HL-60 (cell line): ENCODE measurements at regions not wholly inside any gene's neighbourhood (a gene's known extent, or its start where the extent isn't known, plus 50 kb on each side); places are given as distances from the start of the nearest gene placed in this dataset.

Experiments
- DNase-seq, 2 experiments: peaks; one replicate each; pipeline ENCODE4 v3.0.0-alpha.2; 2010 to 2020; ENCODE audit warnings: low read depth in 1 of 2, low spot score in 1 of 2
- H3K27ac ChIP-seq: fragments of 250-450 bp; sonication (Bioruptor Pico); replicated peaks from 2 replicates; pipeline ENCODE4 v1.5.1; 2020; ENCODE audit warnings: mild to moderate bottlenecking, moderate library complexity
- H3K27me3 ChIP-seq: fragments of 250-450 bp; sonication (Bioruptor Pico); 2 replicates; pipeline ENCODE4 v1.5.1; 2021; ENCODE audit warnings: mild to moderate bottlenecking, moderate library complexity; ENCODE audit not compliant: insufficient read depth, poor library complexity, severe bottlenecking
- H3K4me3 ChIP-seq: replicated peaks from 2 replicates; pipeline ENCODE4 v1.5.1; 2011; ENCODE audit warnings: mild to moderate bottlenecking, control low read depth, low read length; ENCODE audit not compliant: insufficient read depth
- GABPA ChIP-seq: IDR thresholded peaks from 2 replicates; pipeline ENCODE4 v1.6.1; 2012; ENCODE audit warnings: low read depth
- POLR2AphosphoS5 ChIP-seq: IDR thresholded peaks from 2 replicates; pipeline ENCODE4 v1.6.1; 2012; ENCODE audit warnings: low read depth
- SPI1 ChIP-seq: IDR thresholded peaks from 2 replicates; pipeline ENCODE4 v1.6.1; 2012; ENCODE audit warnings: low read depth, mild to moderate bottlenecking, borderline replicate concordance
- TF ChIP-seq, protein P1 (sequence below): IDR thresholded peaks from one replicate; pipeline ENCODE4 v1.5.1; 2011; ENCODE audit warnings: low read length, control low read depth, inconsistent platforms; ENCODE audit not compliant: insufficient read depth
- TF ChIP-seq, protein P2 (sequence below): IDR thresholded peaks from 2 replicates; pipeline ENCODE4 v1.6.1; 2012; ENCODE audit warnings: low read depth; ENCODE audit not compliant: insufficient replicate concordance

DNA sequence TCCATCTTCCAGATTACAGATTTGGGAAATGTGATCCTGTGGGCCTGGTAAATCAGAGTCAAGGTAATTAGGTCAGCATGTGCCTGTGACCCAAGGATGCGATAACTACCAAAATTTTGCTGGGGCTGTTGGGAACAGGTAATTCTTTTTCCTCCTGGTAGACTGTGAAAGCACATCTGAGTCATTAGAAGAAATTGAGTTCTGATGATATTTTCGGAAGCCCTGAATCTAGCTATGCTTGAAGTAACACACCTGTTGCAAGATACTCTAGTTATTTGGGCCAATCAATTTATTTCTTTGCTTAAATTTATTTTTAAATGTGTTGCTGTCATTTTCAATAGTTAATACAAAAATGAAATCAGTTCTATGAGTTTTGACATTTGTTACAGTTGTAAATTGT is 903.6 kb downstream of the RPA4 start:
- TF ChIP-seq, protein P1, sequence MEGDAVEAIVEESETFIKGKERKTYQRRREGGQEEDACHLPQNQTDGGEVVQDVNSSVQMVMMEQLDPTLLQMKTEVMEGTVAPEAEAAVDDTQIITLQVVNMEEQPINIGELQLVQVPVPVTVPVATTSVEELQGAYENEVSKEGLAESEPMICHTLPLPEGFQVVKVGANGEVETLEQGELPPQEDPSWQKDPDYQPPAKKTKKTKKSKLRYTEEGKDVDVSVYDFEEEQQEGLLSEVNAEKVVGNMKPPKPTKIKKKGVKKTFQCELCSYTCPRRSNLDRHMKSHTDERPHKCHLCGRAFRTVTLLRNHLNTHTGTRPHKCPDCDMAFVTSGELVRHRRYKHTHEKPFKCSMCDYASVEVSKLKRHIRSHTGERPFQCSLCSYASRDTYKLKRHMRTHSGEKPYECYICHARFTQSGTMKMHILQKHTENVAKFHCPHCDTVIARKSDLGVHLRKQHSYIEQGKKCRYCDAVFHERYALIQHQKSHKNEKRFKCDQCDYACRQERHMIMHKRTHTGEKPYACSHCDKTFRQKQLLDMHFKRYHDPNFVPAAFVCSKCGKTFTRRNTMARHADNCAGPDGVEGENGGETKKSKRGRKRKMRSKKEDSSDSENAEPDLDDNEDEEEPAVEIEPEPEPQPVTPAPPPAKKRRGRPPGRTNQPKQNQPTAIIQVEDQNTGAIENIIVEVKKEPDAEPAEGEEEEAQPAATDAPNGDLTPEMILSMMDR = no peak
- no peak for TF ChIP-seq POLR2AphosphoS5
- Histone ChIP-seq H3K4me3 (no peak overlapping the region), H3K27ac (no peak overlapping the region), H3K27me3 (no peaks in the 10 kb centered on the region)
- DNase-seq = no peak

DNA sequence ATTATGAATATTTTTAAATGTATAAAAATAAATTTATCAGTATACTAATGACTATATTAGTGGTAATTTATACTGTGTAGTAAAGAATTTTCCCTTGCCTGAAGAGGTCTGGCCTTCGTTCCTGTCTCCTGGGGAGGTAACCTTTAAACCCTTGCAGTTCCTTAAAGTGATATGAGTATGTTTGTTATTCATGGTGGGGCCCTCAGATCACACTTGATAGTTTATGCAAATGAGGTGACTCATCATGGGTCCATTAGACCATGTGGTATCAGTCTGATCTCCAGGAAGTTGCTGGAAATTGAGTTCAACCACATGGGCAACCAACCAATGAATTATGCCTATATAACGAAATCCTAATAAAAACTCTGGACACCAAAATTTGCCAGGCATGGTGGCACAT is 904.1 kb downstream of the RPA4 start:
- TF ChIP-seq SPI1 = no peak
- TF ChIP-seq, protein P1 = no peak
- no peak for TF ChIP-seq GABPA
- TF ChIP-seq, protein P2, sequence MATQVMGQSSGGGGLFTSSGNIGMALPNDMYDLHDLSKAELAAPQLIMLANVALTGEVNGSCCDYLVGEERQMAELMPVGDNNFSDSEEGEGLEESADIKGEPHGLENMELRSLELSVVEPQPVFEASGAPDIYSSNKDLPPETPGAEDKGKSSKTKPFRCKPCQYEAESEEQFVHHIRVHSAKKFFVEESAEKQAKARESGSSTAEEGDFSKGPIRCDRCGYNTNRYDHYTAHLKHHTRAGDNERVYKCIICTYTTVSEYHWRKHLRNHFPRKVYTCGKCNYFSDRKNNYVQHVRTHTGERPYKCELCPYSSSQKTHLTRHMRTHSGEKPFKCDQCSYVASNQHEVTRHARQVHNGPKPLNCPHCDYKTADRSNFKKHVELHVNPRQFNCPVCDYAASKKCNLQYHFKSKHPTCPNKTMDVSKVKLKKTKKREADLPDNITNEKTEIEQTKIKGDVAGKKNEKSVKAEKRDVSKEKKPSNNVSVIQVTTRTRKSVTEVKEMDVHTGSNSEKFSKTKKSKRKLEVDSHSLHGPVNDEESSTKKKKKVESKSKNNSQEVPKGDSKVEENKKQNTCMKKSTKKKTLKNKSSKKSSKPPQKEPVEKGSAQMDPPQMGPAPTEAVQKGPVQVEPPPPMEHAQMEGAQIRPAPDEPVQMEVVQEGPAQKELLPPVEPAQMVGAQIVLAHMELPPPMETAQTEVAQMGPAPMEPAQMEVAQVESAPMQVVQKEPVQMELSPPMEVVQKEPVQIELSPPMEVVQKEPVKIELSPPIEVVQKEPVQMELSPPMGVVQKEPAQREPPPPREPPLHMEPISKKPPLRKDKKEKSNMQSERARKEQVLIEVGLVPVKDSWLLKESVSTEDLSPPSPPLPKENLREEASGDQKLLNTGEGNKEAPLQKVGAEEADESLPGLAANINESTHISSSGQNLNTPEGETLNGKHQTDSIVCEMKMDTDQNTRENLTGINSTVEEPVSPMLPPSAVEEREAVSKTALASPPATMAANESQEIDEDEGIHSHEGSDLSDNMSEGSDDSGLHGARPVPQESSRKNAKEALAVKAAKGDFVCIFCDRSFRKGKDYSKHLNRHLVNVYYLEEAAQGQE = no peak
- no peak for TF ChIP-seq POLR2AphosphoS5
- H3K27ac ChIP-seq = no peak overlapping the region
- no peak for DNase-seq
- no peaks in the 10 kb centered on the region for H3K27me3 ChIP-seq
- no peak overlapping the region for H3K4me3 ChIP-seq

DNA sequence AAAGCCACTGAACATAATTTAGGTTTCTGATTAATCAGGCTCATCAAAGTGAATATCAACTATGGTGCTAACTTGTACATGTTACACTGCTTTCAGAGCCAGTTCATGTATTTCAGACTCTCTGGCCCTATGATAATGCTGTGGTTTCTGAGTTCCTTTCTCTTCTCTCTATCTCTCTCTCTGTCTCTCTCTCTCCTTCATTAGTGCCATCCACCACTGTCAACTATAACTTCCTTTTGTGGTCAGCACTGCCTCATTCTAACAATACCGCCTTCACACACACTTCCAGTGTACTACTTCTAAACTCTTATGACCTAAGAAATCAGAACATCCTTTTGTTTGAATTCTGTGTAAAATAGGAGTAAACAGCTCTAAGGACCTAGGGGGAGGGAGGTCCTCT is 907.1 kb downstream of the RPA4 start:
- no peaks in the 10 kb centered on the region for H3K27me3 ChIP-seq

More for the DNA sequence above, 907.1 kb downstream of the RPA4 start:
- no peak overlapping the region for H3K27ac ChIP-seq
- TF ChIP-seq, protein P1 = no peak
- TF ChIP-seq, protein P2 = no peak
- TF ChIP-seq GABPA = no peak
- no peak for TF ChIP-seq POLR2AphosphoS5
- TF ChIP-seq SPI1 = no peak
- DNase-seq = no peak
- no peak overlapping the region for H3K4me3 ChIP-seq
